ENCODE measurements at regions not wholly inside any gene's neighbourhood (a gene's known extent, or its start where the extent isn't known, plus 50 kb on each side); places are given as distances from the start of the nearest gene placed in this dataset.

- H3K9me3 ChIP-seq (ENCODE audit: control insufficient read depth, insufficient read depth, low read length), result no peaks in the 10 kb centered on the region
- Mint-ChIP-seq H3K27me3 (ENCODE audit: low read depth in 2 of 2) (peaks cover 0 to 10% of the 10 kb centered on the region in 2 donors), H3K4me3 (no peak overlapping the region), H3K4me1 (no peaks in the 10 kb centered on the region), H3K9me3 (no peaks in the 10 kb centered on the region), H3K36me3 (no peaks in the 10 kb centered on the region), H3K27ac (no peak overlapping the region)
- no peaks in the 10 kb centered on the region for H3K4me1 ChIP-seq (ENCODE audit: control insufficient read depth, insufficient read depth, low read length)
- H3K4me3 ChIP-seq (ENCODE audit: low read length), result no peak overlapping the region
- no peak for ATAC-seq
- intact Hi-C loops (cut with micrococcal nuclease), result no loop called here
- H3K27me3 ChIP-seq (ENCODE audit: control insufficient read depth, insufficient read depth, low read length), result no peaks in the 10 kb centered on the region
- 89% methylated on average over 19 of the region's 19 CpGs for WGBS (ENCODE audit: insufficient coverage)
- TF ChIP-seq, protein P1, sequence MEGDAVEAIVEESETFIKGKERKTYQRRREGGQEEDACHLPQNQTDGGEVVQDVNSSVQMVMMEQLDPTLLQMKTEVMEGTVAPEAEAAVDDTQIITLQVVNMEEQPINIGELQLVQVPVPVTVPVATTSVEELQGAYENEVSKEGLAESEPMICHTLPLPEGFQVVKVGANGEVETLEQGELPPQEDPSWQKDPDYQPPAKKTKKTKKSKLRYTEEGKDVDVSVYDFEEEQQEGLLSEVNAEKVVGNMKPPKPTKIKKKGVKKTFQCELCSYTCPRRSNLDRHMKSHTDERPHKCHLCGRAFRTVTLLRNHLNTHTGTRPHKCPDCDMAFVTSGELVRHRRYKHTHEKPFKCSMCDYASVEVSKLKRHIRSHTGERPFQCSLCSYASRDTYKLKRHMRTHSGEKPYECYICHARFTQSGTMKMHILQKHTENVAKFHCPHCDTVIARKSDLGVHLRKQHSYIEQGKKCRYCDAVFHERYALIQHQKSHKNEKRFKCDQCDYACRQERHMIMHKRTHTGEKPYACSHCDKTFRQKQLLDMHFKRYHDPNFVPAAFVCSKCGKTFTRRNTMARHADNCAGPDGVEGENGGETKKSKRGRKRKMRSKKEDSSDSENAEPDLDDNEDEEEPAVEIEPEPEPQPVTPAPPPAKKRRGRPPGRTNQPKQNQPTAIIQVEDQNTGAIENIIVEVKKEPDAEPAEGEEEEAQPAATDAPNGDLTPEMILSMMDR (IDR thresholded peaks at IDR 0.05), result no peak
- no peak overlapping the region for H3K27ac ChIP-seq (ENCODE audit: low read length)
- no peak for DNase-seq
- H3K36me3 ChIP-seq (ENCODE audit: control insufficient read depth, insufficient read depth, low read length), result no peaks in the 10 kb centered on the region
Observed at GRCh38 chr21:41650526-41651145, 116.2 kb downstream of the RIPK4 start.

DNA sequence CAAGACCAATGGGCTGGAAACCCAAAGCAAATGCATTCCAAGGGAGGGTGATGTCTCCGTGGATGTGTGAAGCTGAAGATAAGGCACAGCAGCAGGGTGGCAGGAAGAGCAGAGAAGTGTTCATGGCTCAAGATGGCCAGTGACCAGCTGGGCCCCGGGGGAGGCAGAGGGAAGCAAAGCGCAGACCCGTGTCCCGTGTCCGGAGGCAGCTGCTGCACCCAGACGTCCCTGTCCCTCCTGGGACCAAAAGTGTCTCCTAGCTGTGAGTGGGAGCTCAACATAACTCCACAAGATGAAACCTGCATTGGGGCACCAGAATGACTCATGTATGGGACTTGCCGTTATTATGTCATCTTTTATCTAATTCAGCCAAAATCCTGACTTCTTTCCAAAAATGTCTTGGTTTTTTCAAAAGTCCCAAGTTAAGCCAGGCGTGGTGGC is 118.2 kb downstream of the RIPK4 start:
- Mint-ChIP-seq H3K27me3 (ENCODE audit: low read depth in 2 of 2) (peaks cover 3 to 8% of the 10 kb centered on the region in 2 donors), H3K4me1 (no peaks in the 10 kb centered on the region), H3K4me3 (no peak overlapping the region), H3K9me3 (no peaks in the 10 kb centered on the region), H3K36me3 (no peaks in the 10 kb centered on the region), H3K27ac (no peak overlapping the region)
- DNase-seq, result no peak
- intact Hi-C loops (cut with micrococcal nuclease), result no loop called here
- Histone ChIP-seq H3K27me3 (ENCODE audit: control insufficient read depth, insufficient read depth, low read length) (no peaks in the 10 kb centered on the region), H3K4me3 (ENCODE audit: low read length) (no peak overlapping the region), H3K4me1 (ENCODE audit: control insufficient read depth, insufficient read depth, low read length) (no peaks in the 10 kb centered on the region), H3K9me3 (ENCODE audit: control insufficient read depth, insufficient read depth, low read length) (no peaks in the 10 kb centered on the region), H3K36me3 (ENCODE audit: control insufficient read depth, insufficient read depth, low read length) (no peaks in the 10 kb centered on the region), H3K27ac (ENCODE audit: low read length) (no peak overlapping the region)
- TF ChIP-seq, protein P1 (IDR thresholded peaks at IDR 0.05), result no peak
- WGBS (ENCODE audit: insufficient coverage), result 87% methylated on average over 9 of the region's 9 CpGs
- ATAC-seq, result no peak

DNA sequence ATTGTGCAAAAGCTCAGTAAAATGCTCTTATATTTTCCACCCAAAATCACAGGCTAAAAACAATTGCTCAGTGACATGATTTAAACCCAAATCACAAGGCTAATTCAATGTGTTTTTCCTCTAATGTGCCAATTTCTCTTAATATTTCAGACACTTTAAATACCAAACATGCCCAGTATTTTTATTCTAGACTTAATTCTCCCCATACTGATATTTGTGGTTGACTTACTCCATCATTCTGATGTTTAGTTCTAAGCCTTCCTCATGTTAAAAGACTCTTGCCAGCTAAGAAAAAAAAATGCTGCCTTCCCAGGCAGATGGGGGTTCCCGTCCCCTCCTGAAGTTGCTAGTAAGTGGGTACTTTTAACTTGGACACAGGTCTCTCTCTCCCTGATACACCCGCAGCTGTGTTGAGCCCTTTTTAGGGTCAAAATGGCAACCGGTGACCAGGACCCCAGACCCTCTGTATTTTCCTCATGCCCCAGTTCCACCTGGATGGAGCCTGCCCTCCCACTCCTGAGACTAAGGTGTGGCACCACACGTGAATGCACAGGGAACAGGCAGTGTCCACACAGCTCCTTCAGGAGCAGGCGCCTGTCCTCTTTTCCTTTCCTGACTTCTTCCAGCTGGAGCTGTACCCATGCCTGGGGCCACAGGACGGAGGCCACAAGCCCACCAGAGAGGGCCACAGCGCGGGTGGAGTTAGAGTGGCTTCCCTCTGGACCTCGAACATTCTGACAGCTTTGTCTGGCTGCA is 118.9 kb downstream of the RIPK4 start:
- Mint-ChIP-seq H3K4me1 (no peaks in the 10 kb centered on the region), H3K27me3 (ENCODE audit: low read depth in 2 of 2) (peaks cover 7 to 9% of the 10 kb centered on the region in 2 donors), H3K4me3 (no peak overlapping the region), H3K27ac (no peak overlapping the region), H3K9me3 (no peaks in the 10 kb centered on the region), H3K36me3 (no peaks in the 10 kb centered on the region)
- no peaks in the 10 kb centered on the region for H3K27me3 ChIP-seq (ENCODE audit: control insufficient read depth, insufficient read depth, low read length)
- TF ChIP-seq, protein P1 (IDR thresholded peaks at IDR 0.05), result no peak
- 81% methylated on average over 9 of the region's 9 CpGs for WGBS (ENCODE audit: insufficient coverage)
- no peaks in the 10 kb centered on the region for H3K9me3 ChIP-seq (ENCODE audit: control insufficient read depth, insufficient read depth, low read length)
- DNase-seq, result no peak
- no peak overlapping the region for H3K27ac ChIP-seq (ENCODE audit: low read length)
- intact Hi-C loops (cut with micrococcal nuclease), result no loop called here
- no peaks in the 10 kb centered on the region for H3K4me1 ChIP-seq (ENCODE audit: control insufficient read depth, insufficient read depth, low read length)
- H3K36me3 ChIP-seq (ENCODE audit: control insufficient read depth, insufficient read depth, low read length), result no peaks in the 10 kb centered on the region
- no peak overlapping the region for H3K4me3 ChIP-seq (ENCODE audit: low read length)
- no peak for ATAC-seq
